ENCODE measurements at regions not wholly inside any gene's neighbourhood (a gene's known extent, or its start where the extent isn't known, plus 50 kb on each side); places are given as distances from the start of the nearest gene placed in this dataset.

DNA sequence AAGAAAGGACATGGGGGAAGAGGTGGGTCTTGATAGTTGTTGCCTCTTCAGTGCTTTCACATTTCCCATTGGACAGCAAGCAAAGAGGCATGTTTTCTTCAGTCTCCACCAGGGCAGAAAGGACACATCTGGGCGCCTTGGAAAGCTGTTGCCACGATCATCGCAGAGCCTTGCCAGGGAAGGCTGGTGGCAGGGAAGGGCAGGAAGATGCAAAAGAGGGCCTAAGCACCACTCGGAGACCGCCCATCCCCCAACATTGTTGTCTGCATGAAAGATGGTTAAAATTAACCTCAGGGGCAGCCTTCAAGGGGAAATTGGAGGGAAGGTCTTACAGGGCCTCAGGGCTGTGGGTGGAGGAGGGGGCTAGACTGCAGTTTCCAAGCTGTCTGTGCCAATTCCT, 114.2 kb downstream of the SOX9 start:
- TF ChIP-seq, protein P1, sequence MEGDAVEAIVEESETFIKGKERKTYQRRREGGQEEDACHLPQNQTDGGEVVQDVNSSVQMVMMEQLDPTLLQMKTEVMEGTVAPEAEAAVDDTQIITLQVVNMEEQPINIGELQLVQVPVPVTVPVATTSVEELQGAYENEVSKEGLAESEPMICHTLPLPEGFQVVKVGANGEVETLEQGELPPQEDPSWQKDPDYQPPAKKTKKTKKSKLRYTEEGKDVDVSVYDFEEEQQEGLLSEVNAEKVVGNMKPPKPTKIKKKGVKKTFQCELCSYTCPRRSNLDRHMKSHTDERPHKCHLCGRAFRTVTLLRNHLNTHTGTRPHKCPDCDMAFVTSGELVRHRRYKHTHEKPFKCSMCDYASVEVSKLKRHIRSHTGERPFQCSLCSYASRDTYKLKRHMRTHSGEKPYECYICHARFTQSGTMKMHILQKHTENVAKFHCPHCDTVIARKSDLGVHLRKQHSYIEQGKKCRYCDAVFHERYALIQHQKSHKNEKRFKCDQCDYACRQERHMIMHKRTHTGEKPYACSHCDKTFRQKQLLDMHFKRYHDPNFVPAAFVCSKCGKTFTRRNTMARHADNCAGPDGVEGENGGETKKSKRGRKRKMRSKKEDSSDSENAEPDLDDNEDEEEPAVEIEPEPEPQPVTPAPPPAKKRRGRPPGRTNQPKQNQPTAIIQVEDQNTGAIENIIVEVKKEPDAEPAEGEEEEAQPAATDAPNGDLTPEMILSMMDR (IDR thresholded peaks at IDR 0.05): no peak

DNA sequence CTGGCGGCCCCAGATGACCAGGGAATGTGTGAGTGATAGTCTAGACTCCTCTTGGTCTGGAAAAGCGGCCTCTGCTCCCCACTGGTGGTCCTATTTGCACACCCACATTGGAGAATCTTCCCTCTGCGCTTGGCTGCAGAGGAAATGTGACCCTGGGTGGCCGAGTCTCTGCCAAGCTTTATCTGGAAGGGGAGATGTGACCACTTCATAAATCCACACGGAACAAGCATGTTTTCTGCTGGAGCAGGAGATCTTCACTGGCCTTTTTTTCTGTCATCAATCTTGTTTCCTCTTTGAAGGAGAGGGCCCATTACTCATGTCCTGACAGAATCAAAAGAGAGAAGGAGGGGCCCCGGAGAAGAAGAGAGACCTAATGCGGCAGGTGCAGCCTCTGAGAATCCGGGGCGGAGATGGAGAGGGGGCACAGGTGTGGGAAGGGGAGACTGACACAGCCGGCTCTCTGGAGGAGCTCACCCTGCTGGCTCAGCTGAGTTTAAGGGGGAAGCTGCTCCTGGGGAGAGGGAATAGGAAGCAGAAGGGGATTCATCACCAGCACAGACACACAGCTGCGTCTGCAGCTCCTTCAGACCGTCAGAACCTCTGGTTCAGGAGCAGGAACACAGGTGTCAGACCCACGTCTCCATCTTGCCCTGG, 116.3 kb downstream of the SOX9 start:
- no peaks in the 10 kb centered on the region for H3K36me3 ChIP-seq (ENCODE audit: insufficient read depth, low read length)
- POLR2A ChIA-PET: no interaction called here
- no peak for ATAC-seq (ENCODE audit: poor library complexity)
- Mint-ChIP-seq H3K4me1 (ENCODE audit: low read depth) (no peaks in the 10 kb centered on the region), H3K36me3 (ENCODE audit: low read depth) (no peaks in the 10 kb centered on the region), H3K27ac (no peak overlapping the region), H3K27me3 (peaks cover 5% of the 10 kb centered on the region), H3K4me3 (no peak overlapping the region), H3K9me3 (peaks cover 19% of the 10 kb centered on the region)
- CTCF ChIA-PET: no interaction called here
- no peak overlapping the region for H3K27ac ChIP-seq (ENCODE audit: low read depth in 1 of 2, low read length in 2 of 2)
- intact Hi-C loops (cut with DNase I, micrococcal nuclease): no loop called here
- peaks cover 8 to 16% of the 10 kb centered on the region in 2 experiments for H3K9me3 ChIP-seq (ENCODE audit: control insufficient read depth in 1 of 2, insufficient read depth in 1 of 2, low read length in 2 of 2)
- TF ChIP-seq, protein P1 (IDR thresholded peaks at IDR 0.05): no peak
- no peaks in the 10 kb centered on the region for H3K4me1 ChIP-seq (ENCODE audit: insufficient read depth, low read length)
- DNase-seq: no peak
- no peaks in the 10 kb centered on the region for H3K27me3 ChIP-seq (ENCODE audit: control insufficient read depth in 1 of 2, insufficient read depth in 2 of 2, low read length in 2 of 2)
- H3K4me3 ChIP-seq (ENCODE audit: low read length): no peak overlapping the region

More for the DNA sequence above, 114.2 kb downstream of the SOX9 start:
- Mint-ChIP-seq H3K36me3 (ENCODE audit: low read depth) (no peaks in the 10 kb centered on the region), H3K27ac (no peak overlapping the region), H3K9me3 (peaks cover 14% of the 10 kb centered on the region), H3K27me3 (peaks cover 5% of the 10 kb centered on the region), H3K4me1 (ENCODE audit: low read depth) (no peaks in the 10 kb centered on the region), H3K4me3 (no peak overlapping the region)
- H3K36me3 ChIP-seq (ENCODE audit: insufficient read depth, low read length): no peaks in the 10 kb centered on the region
- ChIA-PET CTCF (no interaction called here), POLR2A (no interaction called here)
- intact Hi-C loops (cut with DNase I, micrococcal nuclease): no loop called here
- H3K27ac ChIP-seq (ENCODE audit: low read depth in 1 of 2, low read length in 2 of 2): no peak overlapping the region
- H3K27me3 ChIP-seq (ENCODE audit: control insufficient read depth in 1 of 2, insufficient read depth in 2 of 2, low read length in 2 of 2): no peaks in the 10 kb centered on the region
- H3K4me3 ChIP-seq (ENCODE audit: low read length): no peak overlapping the region
- no peaks in the 10 kb centered on the region for H3K4me1 ChIP-seq (ENCODE audit: insufficient read depth, low read length)
- peaks cover 3 to 12% of the 10 kb centered on the region in 2 experiments for H3K9me3 ChIP-seq (ENCODE audit: control insufficient read depth in 1 of 2, insufficient read depth in 1 of 2, low read length in 2 of 2)
- no peak for ATAC-seq (ENCODE audit: poor library complexity)
- DNase-seq: no peak

DNA sequence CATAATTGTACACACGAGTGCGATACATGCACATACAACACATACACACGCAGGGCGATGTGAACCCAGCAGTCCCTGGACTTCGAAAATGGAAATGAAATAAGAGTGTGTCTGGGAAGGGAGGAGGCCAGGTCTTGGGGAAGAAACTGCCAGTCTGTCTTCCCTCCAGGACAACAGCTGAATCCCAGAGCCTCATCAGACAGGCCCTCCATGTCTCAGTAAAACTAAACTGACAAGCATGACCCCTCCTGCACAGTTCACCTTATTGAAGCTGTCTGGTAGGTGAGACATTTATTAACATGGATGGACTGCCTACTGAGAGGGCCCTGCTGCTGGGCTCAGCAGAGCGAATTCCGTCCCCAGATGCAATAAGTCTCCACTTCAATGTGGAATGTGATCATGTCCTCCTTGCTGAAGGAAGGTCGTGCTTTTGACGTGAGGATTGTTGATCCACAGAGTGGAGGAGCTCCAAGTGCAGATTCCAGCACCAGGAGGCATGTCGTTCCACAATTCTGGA, 117.4 kb downstream of the SOX9 start:
- H3K27me3 Mint-ChIP-seq: peaks cover 9% of the 10 kb centered on the region
- no peaks in the 10 kb centered on the region for H3K4me1 ChIP-seq (ENCODE audit: insufficient read depth, low read length)
- intact Hi-C loops (cut with DNase I, micrococcal nuclease): no loop called here
- POLR2A ChIA-PET: no interaction called here
- peaks cover 18% of the 10 kb centered on the region for H3K9me3 Mint-ChIP-seq
- TF ChIP-seq, protein P1 (IDR thresholded peaks at IDR 0.05): no peak
- no peak for ATAC-seq (ENCODE audit: poor library complexity)
- H3K27me3 ChIP-seq (ENCODE audit: control insufficient read depth in 1 of 2, insufficient read depth in 2 of 2, low read length in 2 of 2): no peaks in the 10 kb centered on the region
- no peaks in the 10 kb centered on the region for H3K36me3 ChIP-seq (ENCODE audit: insufficient read depth, low read length)
- no peaks in the 10 kb centered on the region for H3K4me1 Mint-ChIP-seq (ENCODE audit: low read depth)
- CTCF ChIA-PET: no interaction called here
- no peak for DNase-seq
- no peak overlapping the region for H3K4me3 ChIP-seq (ENCODE audit: low read length)
- H3K4me3 Mint-ChIP-seq: no peak overlapping the region
- no peaks in the 10 kb centered on the region for H3K36me3 Mint-ChIP-seq (ENCODE audit: low read depth)
- H3K27ac ChIP-seq (ENCODE audit: low read depth in 1 of 2, low read length in 2 of 2): no peak overlapping the region
- no peak overlapping the region for H3K27ac Mint-ChIP-seq
- peaks cover 8 to 16% of the 10 kb centered on the region in 2 experiments for H3K9me3 ChIP-seq (ENCODE audit: control insufficient read depth in 1 of 2, insufficient read depth in 1 of 2, low read length in 2 of 2)

Measured in CD4-positive, alpha-beta T cell (primary cell).